ENCODE measurements at regions not wholly inside any gene's neighbourhood (a gene's known extent, or its start where the extent isn't known, plus 50 kb on each side); places are given as distances from the start of the nearest gene placed in this dataset.

DNA sequence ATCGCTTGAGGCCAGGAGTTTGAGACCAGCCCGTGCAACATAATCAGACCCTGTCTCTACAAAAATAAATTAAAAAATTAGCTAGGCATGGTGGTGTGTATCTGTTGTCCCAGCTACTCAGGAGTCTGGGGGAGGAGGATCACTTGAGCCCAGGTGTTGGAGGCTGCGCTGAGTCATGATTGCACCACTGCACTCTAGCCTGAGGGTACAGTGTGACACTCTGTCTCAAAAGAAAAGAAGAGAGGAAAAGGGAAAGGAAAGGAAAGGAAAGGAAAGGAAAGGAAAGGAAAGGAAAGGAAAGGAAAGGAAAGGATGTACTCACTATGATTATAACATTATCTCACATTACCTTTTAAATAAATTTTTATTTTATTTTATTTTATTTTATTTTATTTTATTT lies 56.5 kb upstream of the MPP7 start:
- no peak overlapping the region for H3K4me3 ChIP-seq (ENCODE audit: insufficient read depth, low read depth, low read length)
- H3K27ac ChIP-seq (ENCODE audit: insufficient read depth, low read length) = no peak overlapping the region
- TF ChIP-seq MAFK (IDR thresholded peaks at IDR 0.05; ENCODE audit: low read depth, low read length) = no peak
- no peak for TF ChIP-seq ELK1 (IDR thresholded peaks at IDR 0.05; ENCODE audit: borderline replicate concordance, low read depth, low read length)
- H2BK5ac ChIP-seq (ENCODE audit: low read depth, low read length, poor library complexity, severe bottlenecking) = no peak overlapping the region
- no peak overlapping the region for H2AK5ac ChIP-seq (ENCODE audit: low read depth, low read length)
- no CpG with 5 or more reads among the region's 3 CpGs for WGBS, 2 experiments (ENCODE audit: extremely low coverage in 2 of 2, insufficient read length in 1 of 2)
- ATAC-seq (ENCODE audit: low read depth) (no peak), DNase-seq (no peak)
- CTCF ChIA-PET = no interaction called here
- no peak overlapping the region for H2AK9ac ChIP-seq (replicated peaks; ENCODE audit: low read depth, low read length, poor library complexity)
- H2BK20ac ChIP-seq (ENCODE audit: low read depth, low read length) = no peak overlapping the region
- H3K9me1 ChIP-seq (ENCODE audit: insufficient read depth, low read length) = no peaks in the 10 kb centered on the region
- no peak overlapping the region for H4K5ac ChIP-seq (ENCODE audit: low read depth, low read length)
- no peaks in the 10 kb centered on the region for H3K4me1 ChIP-seq (ENCODE audit: control insufficient read depth, insufficient read depth, low read length)
- dilution Hi-C loops (cut with HindIII; ENCODE audit: low sequenced_read_pairs, unreplicated experiment) = no loop called here
- no peak overlapping the region for H2BK120ac ChIP-seq (ENCODE audit: low read depth, low read length)
- H3K79me1 ChIP-seq (ENCODE audit: low read depth in 1 of 2, low read length in 2 of 2) = no peaks in the 10 kb centered on the region
- H3K27me3 ChIP-seq (ENCODE audit: control insufficient read depth, insufficient read depth, low read length) = peaks cover 14% of the 10 kb centered on the region
- H3K18ac ChIP-seq (ENCODE audit: low read depth, low read length) = no peak overlapping the region
- H3K56ac ChIP-seq (ENCODE audit: extremely low read depth, insufficient read depth, low read length) = no peak overlapping the region
- H3K36me3 ChIP-seq (ENCODE audit: control insufficient read depth, insufficient read depth, low read length) = no peaks in the 10 kb centered on the region
- no peak overlapping the region for H3K4ac ChIP-seq (ENCODE audit: low read depth, low read length)
- H3K14ac ChIP-seq (replicated peaks; ENCODE audit: low read depth, low read length) = no peak overlapping the region
- no TSS peak for BruUV-seq (replicated peaks)
- H3K9ac ChIP-seq (ENCODE audit: low read depth, low read length) = no peak overlapping the region
- no peak overlapping the region for H4K91ac ChIP-seq (ENCODE audit: insufficient read depth, low read depth, low read length)
- H3K9me3 ChIP-seq (ENCODE audit: control insufficient read depth, insufficient read depth, low read length) = no peaks in the 10 kb centered on the region
- no peak overlapping the region for H2BK15ac ChIP-seq (ENCODE audit: low read depth, low read length)
- H3K4me2 ChIP-seq (ENCODE audit: low read depth, low read length) = no peak overlapping the region
- POLR2A ChIA-PET (ENCODE audit: unreplicated experiment) = interaction anchor here (0.6 kb wide), 1 partner anchor 921 kb away, joined by 3 read pairs; no protein-coding TSS in a partner anchor
- intact Hi-C loops (cut with micrococcal nuclease) = no loop called here
- no peak overlapping the region for H4K8ac ChIP-seq (ENCODE audit: low read depth in 2 of 2, low read length in 2 of 2)
- H4K20me1 ChIP-seq (ENCODE audit: insufficient read depth, low read length) = no peaks in the 10 kb centered on the region
- no peak overlapping the region for H2AFZ ChIP-seq (replicated peaks; ENCODE audit: low read length, poor library complexity)
- in situ Hi-C loops (cut with MboI; ENCODE audit: low sequenced_read_pairs) = no loop called here
- no peak overlapping the region for H3K23ac ChIP-seq (ENCODE audit: low read depth, low read length)

Measured in IMR-90 (cell line).